ENCODE measurements at regions not wholly inside any gene's neighbourhood (a gene's known extent, or its start where the extent isn't known, plus 50 kb on each side); places are given as distances from the start of the nearest gene placed in this dataset.
"Not testable (repeated sequence)": the region's sequence is repeated elsewhere in the genome, so short reads cannot be mapped to it uniquely, and the experiment has no call there.

- no peak for DNase-seq (ENCODE audit: low read depth)
- in situ Hi-C loops (cut with HindIII; ENCODE audit: low pct_unique_long_range_greater_than_20kb, low sequenced_read_pairs): no loop called here
These were observed 142.8 kb downstream of the NECTIN1 start for GRCh38 chr11:119586181-119586580.

DNA sequence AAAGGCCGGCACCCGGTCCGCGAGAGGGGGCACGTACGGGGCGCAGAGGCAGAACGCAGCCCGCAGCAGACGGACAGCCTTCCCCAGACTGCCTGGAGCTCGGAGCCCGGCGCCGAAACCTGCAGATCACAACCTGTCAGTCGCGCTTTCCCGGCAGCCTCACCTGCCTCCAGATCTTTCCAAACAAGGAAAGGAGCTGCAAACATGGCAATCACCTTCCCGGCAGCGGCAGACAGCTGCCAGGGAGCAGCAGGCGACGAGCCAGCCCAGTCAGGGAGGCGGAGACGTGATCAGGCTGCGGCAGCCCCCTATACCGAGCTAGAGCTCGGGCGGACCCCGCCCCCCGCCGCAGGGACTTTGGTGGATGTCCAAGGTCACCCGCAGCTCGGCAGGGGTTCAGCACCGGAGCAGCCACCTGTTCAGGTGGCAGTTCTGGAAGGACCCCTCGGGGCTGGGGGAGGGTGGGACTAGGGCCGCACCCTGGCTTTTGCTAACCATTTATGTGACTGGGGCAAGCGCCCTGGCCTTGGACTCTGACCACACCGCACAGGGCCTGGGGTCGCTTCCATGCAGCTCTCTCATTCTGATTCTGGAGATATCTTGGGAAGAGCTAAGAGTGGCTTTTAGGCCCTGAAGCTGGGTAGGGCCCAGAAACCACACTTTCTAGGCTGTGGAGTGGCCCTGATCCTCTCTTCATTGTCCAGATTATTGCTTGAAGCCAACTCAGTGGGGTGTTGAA lies 143.8 kb downstream of the NECTIN1 start:
- DNase-seq (ENCODE audit: low read depth): no peak
- in situ Hi-C loops (cut with HindIII; ENCODE audit: low pct_unique_long_range_greater_than_20kb, low sequenced_read_pairs): no loop called here

- peak; percentile 74 for DNase-seq (ENCODE audit: low read depth)
- in situ Hi-C loops (cut with HindIII; ENCODE audit: low pct_unique_long_range_greater_than_20kb, low sequenced_read_pairs): no loop called here
These were observed 144.6 kb downstream of the NECTIN1 start for GRCh38 chr11:119584193-119585042.

DNA sequence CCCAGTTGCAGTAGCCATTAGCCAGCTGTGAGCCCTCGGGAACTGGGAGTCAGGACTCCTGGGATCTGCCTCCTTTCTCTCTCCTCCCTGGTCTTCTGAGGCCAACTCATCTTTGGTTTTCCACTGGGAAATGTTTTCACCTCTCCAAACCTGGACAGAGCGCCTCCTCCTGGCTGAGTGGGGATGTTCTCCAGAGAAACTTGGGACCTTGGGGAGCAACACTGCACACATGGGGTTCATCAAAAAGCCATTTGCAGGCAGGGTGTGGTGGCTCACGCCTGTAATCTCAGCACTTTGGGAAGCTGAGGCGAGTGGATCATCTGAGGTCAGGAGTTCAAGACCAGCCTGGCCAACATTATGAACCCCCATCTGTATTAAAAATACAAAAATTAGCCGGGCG lies 145.4 kb downstream of the NECTIN1 start:
- DNase-seq (ENCODE audit: low read depth): no peak
- in situ Hi-C loops (cut with HindIII; ENCODE audit: low pct_unique_long_range_greater_than_20kb, low sequenced_read_pairs): no loop called here

GRCh38 chr11:119581396-119581795 lies 147.6 kb downstream of the NECTIN1 start:
- in situ Hi-C loops (cut with HindIII; ENCODE audit: low pct_unique_long_range_greater_than_20kb, low sequenced_read_pairs); DNase-seq (ENCODE audit: low read depth): not testable (repeated sequence)

GRCh38 chr11:119580751-119581150 lies 148.2 kb downstream of the NECTIN1 start:
- no peak for DNase-seq (ENCODE audit: low read depth)
- in situ Hi-C loops (cut with HindIII; ENCODE audit: low pct_unique_long_range_greater_than_20kb, low sequenced_read_pairs): no loop called here

DNA sequence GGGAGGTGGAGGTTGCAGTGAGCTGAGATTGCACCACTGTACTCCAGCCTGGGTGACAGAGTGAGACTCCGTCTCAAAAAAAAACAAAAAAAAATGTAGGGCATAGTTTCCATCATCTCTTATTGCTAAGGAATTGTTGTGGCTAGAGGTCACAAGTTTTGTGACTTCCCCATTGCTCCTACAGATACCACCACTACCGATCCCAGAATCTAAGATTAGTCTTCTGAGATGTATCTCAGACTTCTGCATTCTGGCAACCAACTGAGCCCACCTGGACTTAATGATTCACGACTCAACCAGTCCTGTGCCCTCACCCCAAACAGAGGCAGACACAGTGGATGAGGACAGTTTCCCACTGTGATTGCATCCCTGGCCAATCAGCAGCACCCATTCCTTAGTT lies 148.9 kb downstream of the NECTIN1 start:
- in situ Hi-C loops (cut with HindIII; ENCODE audit: low pct_unique_long_range_greater_than_20kb, low sequenced_read_pairs): no loop called here
- DNase-seq (ENCODE audit: low read depth): no peak

- DNase-seq (ENCODE audit: low read depth): no peak
- in situ Hi-C loops (cut with HindIII; ENCODE audit: low pct_unique_long_range_greater_than_20kb, low sequenced_read_pairs): no loop called here
These were observed 150.3 kb downstream of the NECTIN1 start for GRCh38 chr11:119578521-119579191.

DNA sequence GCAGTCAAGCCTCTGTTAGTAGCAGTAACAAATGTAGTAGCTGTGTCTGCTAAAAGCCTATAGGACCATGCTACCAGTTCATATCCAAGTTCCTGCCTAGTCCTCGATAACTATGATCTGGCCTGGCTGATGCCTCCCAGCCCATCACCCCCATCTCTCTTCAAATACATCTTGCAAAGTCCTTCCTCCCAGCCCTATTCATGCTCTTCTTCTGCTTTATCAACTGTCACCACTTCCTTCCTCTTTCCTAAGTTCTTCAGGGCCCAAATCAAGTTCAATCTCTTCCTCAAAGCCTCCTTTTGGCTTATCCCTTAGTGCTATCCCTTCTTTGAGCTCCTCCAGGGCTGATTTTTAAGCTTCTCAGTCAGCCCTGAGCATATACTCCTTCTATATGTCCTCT lies 150.9 kb upstream of the THY1 start:
- in situ Hi-C loops (cut with HindIII; ENCODE audit: low pct_unique_long_range_greater_than_20kb, low sequenced_read_pairs): no loop called here
- no peak for DNase-seq (ENCODE audit: low read depth)

DNA sequence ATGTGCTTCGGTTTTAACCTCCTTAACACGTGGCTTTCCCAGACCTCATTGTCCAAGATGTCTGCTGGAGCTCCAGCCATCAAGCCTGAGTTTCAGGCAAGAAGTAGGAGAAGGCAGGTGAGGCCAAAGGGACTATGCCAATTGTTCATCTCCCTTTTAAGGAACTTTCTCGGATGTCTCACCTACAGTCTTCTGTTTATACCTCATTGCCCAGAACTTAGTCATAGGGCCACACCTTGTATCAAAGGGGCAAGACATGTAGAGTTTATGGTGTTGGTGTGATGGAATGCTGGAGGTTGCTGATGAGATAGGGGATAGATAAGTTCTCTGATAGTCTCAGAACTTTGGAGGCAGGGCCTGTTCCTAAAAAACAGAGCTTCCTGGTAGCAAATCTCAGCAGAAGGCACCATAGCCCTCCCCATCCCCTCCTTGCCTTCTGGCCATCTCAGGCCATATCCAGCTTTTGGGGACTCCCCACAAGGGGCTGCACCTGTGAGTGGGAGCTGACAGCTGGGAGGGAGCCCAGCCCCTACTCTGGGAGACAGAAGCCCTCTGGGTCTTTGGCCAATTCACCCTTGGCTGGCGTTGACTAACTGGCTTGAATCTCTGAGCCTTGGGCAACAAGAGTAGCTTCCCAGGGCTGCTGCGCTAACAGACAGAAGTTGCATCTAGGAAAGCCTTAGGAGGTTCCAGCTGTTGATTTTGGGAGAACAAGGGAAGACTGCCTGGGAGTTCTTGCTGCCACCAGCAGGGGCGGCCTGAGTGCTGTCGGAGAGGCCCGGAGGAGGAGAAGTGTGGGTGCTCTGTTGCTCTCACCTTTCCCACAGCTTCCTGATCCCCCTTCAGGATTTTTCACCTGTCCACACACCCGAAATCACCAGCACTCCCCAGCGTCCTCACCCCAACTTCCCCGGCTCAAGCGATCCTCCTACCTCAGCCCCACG lies 149.8 kb upstream of the THY1 start:
- DNase-seq (ENCODE audit: low read depth): no peak
- in situ Hi-C loops (cut with HindIII; ENCODE audit: low pct_unique_long_range_greater_than_20kb, low sequenced_read_pairs): no loop called here

DNA sequence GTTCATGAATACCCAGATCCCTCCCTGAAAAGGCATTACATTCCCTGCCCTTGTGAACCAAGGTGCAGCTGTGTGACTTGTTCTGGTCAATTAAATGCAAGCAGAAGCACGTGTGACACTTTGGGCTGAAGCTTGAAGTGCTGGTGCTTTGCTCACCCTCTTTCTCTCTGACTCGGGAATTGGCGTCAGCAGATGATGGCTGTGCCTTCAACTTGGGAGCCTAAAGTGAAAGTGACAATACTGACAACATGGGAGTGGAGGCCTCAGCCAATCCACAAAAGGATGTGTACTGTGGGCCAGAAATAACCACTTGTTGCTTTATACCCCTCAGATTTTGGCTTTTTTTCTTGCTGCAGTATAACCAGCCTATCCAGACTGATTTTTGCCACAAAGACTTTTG lies 148.3 kb upstream of the THY1 start:
- in situ Hi-C loops (cut with HindIII; ENCODE audit: low pct_unique_long_range_greater_than_20kb, low sequenced_read_pairs): no loop called here

GRCh38 chr11:119567688-119568582 lies 145.0 kb upstream of the THY1 start:
- DNase-seq (ENCODE audit: low read depth): peak; percentile 74

More for the DNA sequence above, 148.3 kb upstream of the THY1 start:
- no peak for DNase-seq (ENCODE audit: low read depth)

GRCh38 chr11:119566319-119566718 lies 143.3 kb upstream of the THY1 start:
- DNase-seq (ENCODE audit: low read depth): no peak
- in situ Hi-C loops (cut with HindIII; ENCODE audit: low pct_unique_long_range_greater_than_20kb, low sequenced_read_pairs): no loop called here

More at GRCh38 chr11:119567688-119568582, 145.0 kb upstream of the THY1 start:
- in situ Hi-C loops (cut with HindIII; ENCODE audit: low pct_unique_long_range_greater_than_20kb, low sequenced_read_pairs): no loop called here

GRCh38 chr11:119565693-119566092 lies 142.7 kb upstream of the THY1 start:
- DNase-seq (ENCODE audit: low read depth); in situ Hi-C loops (cut with HindIII; ENCODE audit: low pct_unique_long_range_greater_than_20kb, low sequenced_read_pairs): not testable (repeated sequence)

DNA sequence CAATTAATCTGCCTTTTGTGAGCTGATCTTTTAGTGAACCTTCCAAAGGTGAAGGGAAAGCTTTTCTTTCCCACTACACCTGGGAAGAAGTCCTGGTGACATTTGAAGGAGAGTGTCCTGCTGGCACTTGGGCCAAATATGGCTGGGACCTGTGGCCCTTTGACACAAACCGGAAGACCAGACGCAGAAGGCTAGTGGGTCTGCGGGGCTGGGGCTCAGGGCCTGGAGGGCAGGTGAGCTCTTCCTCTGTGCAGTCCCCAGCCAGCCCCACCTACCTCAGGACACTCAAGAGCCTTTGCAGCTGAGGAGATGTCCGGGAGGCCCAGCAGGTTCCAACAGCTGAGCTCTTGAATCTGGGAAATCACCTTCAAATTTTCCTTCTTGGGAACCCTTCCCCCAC lies 138.0 kb upstream of the THY1 start:
- no peak for DNase-seq (ENCODE audit: low read depth)
- in situ Hi-C loops (cut with HindIII; ENCODE audit: low pct_unique_long_range_greater_than_20kb, low sequenced_read_pairs): no loop called here

DNA sequence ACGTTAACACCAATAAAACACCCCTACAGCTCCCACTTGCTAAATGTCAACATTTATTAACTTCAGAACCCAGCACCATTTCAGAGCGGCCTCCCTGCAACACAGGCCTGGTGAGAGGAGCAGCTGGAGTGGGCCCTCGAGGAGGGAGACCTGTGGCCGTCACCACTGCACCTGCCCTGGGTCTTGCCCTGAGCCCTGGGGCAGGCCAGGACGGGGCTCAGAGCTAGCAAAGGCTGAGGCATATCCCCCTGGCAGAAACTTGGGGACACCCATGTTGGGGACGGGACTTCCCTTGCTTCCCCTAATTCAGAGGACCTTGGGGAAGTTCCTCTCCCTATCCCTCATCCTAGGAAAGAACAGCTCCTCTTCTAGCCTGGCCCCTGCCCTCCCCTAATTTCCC lies 137.3 kb upstream of the THY1 start:
- no peak for DNase-seq (ENCODE audit: low read depth)
- in situ Hi-C loops (cut with HindIII; ENCODE audit: low pct_unique_long_range_greater_than_20kb, low sequenced_read_pairs): no loop called here

DNA sequence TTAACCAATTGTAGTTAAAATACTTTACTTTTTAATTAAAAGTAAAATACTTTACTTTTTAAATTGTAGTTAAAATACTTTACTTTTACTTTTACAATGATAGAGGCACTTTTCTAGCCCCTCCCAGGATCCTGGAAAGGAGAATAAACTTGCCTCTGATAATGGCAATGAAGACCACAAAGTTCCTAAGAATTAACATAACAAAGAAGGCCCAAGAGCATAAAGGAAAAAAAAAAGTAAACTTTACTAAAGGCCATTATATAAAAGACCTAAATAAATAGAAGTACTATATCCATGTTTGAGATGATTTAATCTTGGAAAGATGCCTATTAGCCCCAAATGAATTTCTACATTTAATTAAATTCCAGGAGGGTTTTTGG lies 129.1 kb upstream of the THY1 start:
- no peak for DNase-seq (ENCODE audit: low read depth)
- in situ Hi-C loops (cut with HindIII; ENCODE audit: low pct_unique_long_range_greater_than_20kb, low sequenced_read_pairs): no loop called here

Data from Caki2 (cell line).